GM19324 (cell line): ENCODE measurements at regions not wholly inside any gene's neighbourhood (a gene's known extent, or its start where the extent isn't known, plus 50 kb on each side); places are given as distances from the start of the nearest gene placed in this dataset.

Experiments used
- ATAC-seq: cut with Tn5 transposase; IDR thresholded peaks from one replicate; pipeline ENCODE4 v1.9.1; 2021; ENCODE audit warnings: mild to moderate bottlenecking, moderate library complexity; ENCODE audit not compliant: unreplicated experiment, low FRiP score

- no peak for ATAC-seq
These were observed 617.6 kb downstream of the LRFN5 start for GRCh38 chr14:42224053-42224888.

GRCh38 chr14:42222924-42223471 lies 616.3 kb downstream of the LRFN5 start:
- peak; percentile 67 for ATAC-seq

- no peak for ATAC-seq
These were observed 608.4 kb downstream of the LRFN5 start for GRCh38 chr14:42214981-42215491.

GRCh38 chr14:42200957-42201356 lies 594.3 kb downstream of the LRFN5 start:
- ATAC-seq = no peak

DNA sequence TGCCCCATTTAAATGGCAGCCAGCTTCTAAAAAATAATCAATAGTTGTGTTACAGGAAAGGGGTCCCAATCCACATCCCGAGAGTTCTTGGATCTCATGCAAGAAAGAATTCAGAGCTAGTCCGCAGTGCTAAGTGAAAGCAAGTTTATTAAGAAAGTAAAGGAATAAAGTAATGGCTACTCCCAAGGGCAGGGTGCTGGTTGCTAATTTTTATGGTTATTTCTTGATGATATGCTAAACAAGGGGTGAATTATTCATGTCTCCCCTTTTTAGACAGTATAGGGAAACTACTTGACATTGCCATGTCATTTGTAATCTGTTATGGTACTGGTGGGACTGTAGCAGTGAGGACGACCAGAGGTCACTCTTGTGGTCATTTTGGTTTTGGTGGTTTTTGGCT lies 591.3 kb downstream of the LRFN5 start:
- no peak for ATAC-seq

- ATAC-seq = no peak
These were observed 586.3 kb downstream of the LRFN5 start for GRCh38 chr14:42192738-42193653.

- ATAC-seq = no peak
These were observed 584.1 kb downstream of the LRFN5 start for GRCh38 chr14:42190744-42191143.

DNA sequence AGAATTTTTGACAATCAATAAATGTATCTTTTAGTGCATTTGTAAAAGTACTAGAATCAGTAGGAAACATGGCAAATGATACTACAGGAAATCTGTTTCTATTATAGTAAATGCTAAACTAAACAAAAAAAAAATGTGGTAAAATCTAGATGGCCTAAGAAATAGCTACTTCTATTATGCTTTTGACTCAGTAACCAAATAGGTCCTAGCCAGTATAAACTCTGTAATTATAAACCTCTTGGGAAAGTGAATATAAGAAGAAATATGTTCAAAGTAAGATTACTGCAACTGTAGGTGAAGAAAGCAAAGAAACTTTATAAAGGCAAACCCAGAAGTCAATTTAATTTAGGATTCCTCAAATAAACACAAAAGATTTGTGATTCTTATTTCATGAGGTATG lies 581.2 kb downstream of the LRFN5 start:
- ATAC-seq = no peak

DNA sequence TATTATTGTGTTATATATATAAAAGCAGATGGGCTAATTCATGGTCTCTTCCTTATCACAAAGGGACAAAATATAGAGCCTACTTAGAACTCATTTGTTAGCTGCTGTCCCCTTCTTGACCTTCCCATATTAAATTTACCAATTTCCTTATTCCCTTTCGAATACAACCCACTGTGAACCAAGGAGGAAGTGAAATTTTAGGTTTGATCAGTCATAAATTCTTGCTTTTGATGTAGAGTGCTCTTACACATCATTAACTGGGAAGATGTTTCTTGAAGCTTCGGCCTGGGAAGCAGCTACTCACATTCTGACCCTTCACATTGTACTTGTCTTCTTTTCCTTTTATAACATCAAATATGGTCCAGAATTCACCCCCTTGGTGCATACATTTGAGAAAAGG lies 579.0 kb downstream of the LRFN5 start:
- no peak for ATAC-seq

DNA sequence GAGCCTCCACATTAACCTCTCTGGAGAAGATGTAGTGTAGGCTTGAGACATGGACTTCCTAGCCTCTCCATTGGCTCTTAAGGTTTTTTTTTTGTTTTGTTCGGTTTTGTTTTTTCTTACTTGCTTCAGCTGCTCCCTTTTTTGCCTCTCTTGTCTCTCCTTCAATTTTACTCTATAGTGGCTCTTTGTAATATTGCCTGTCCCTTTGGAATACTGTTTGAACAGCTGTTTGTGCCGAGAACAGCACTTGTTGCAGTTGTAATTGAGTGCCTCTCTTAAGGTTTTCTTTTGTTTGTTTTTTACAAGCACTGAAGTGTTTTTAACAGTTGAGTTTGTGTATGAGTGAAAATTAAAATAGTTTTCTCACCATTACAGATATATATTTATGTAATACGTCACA lies 567.7 kb downstream of the LRFN5 start:
- no peak for ATAC-seq

- no peak for ATAC-seq
These were observed 566.5 kb downstream of the LRFN5 start for GRCh38 chr14:42173206-42173605.

DNA sequence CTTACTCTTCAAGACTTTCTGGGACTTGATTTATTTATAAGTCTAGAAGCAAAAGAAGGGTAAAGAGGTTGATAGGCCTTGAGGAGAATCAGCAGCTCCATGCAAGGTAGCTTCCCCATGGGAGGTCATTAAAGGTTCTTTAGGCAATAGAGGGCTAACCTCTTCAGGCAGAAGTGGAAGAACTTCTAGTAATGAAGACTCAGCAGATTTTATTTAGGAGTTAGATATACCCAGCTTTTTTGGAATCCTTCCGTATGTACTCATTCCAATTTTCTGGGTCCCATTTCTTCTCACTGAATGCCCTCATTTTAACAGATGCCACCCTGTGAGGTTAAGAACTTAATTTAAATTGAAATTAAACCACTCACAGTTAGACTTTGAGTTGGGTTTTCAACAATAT lies 565.6 kb downstream of the LRFN5 start:
- no peak for ATAC-seq

DNA sequence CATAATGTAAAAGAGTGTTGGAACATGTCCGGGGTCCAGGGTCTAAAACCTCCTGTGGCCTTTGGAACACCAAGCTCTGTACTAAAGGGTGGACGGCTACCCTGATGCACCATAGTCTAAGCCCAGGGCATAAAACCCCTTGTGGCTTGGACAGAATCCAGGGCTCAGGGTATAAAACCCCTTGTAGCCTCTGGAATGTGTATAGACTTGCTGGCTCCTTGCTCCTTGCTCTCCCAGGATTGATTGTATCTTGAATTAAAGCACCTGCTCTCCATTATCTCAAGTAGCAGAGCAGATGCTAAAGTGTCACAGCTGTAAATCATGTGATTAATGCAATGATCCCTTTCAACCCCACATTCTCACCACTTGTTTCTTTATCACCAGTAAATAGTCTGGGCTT lies 556.5 kb downstream of the LRFN5 start:
- no peak for ATAC-seq

DNA sequence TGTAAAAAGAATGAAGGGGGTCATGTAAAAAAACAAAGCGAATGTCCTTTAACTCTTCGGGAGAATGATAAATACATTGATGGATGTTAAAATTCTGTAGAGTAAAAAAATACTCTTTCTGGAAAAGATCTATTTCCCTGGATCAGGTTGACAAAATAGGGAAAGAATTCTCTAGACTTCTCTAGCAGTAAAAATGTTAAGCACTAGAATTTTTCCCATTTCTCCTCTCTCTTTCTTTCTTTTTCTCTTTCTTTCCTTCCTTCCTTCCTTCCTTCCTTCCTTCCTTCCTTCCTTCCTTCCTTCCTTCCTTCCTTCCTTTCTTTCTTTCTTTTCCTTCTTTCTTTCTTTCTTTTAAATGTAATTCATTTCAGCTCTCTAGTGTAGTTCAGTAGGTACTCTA lies 552.5 kb downstream of the LRFN5 start:
- no peak for ATAC-seq

GRCh38 chr14:42149609-42150261 lies 543.1 kb downstream of the LRFN5 start:
- ATAC-seq = no peak

- no peak for ATAC-seq
These were observed 539.1 kb downstream of the LRFN5 start for GRCh38 chr14:42145766-42146165.

- ATAC-seq = no peak
These were observed 536.4 kb downstream of the LRFN5 start for GRCh38 chr14:42143114-42143513.

DNA sequence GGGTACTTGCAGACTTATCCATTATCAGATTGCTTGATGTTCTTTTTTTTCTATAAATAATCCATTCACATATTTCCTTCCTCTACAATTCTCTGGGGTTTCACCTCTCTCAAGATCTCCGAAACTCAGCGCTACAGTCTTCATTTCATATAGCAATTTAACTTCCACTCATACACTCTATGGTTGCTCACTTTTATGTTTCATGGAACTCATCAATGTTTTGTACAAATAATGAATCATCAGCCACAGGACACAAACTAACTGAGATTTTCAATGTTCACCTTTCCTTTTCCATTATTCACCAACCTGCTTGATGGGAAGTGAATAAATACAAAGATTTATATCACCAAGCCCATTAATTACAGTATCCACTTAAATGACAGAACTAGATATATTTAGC lies 534.7 kb downstream of the LRFN5 start:
- no peak for ATAC-seq

DNA sequence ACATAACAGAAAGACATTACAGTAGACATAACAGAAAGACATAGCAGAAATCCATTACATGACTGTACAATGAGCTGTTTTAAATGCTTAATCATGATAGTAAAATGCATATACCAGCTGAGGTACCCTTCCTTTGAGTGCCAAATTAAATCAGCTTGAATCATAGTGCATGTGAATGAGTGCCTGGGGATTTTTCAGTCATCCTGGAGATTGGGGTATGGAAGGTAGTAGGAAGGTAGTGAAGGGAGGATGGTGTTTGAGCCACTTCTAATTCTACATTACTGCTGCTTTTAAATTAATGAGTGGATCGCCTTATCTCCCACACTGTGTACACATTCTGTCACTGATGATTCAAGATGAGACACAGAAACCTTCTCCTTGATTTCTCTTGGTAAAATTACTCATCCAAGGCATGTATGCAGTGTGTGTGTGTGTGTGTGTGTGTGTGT lies 534.2 kb downstream of the LRFN5 start:
- ATAC-seq = no peak

DNA sequence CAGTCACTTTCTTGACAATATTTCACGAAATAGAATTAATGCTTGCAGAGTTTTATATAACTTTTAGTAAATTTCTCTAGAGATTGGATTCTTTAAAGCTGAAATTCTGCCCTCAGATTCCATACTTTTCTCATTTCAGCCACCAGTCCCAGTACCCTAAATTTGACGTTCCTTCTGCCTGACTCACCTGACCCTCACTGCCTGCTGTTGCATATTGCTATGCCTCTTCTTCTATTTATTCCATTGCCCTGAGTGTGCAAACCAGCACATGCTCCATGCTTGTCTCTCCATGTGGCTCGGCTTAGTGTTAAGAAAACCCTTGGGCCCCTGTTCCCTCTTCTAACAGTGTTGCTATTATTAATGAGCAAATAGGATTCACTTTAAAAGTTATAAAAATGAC lies 533.3 kb downstream of the LRFN5 start:
- ATAC-seq = no peak
